Astrocyte (in vitro differentiated cells and primary cell): ENCODE measurements at regions not wholly inside any gene's neighbourhood (a gene's known extent, or its start where the extent isn't known, plus 50 kb on each side); places are given as distances from the start of the nearest gene placed in this dataset.

ENCODE experiments used
- DNase-seq: peaks from one replicate; pipeline ENCODE4 v3.0.0-alpha.2; 2010; ENCODE audit warnings: low read depth
- FAIRE-seq: peaks from 2 replicates; lab custom pipeline; 2011; peaks lifted over from hg19 to GRCh38; lab: Jason Lieb, UNC
- H2AFZ ChIP-seq: 2 replicates; pipeline ENCODE4 v1.6.0; 2012; ENCODE audit warnings: low read depth, low read length, inconsistent platforms
- H3K27ac ChIP-seq: 2 replicates; pipeline ENCODE4 v1.5.1; 2011; ENCODE audit warnings: low read depth, low read length, inconsistent platforms
- H3K27me3 ChIP-seq: 2 replicates; pipeline ENCODE4 v1.6.0; 2011; ENCODE audit warnings: low read length, inconsistent platforms; ENCODE audit not compliant: insufficient read depth
- H3K36me3 ChIP-seq: 2 replicates; pipeline ENCODE4 v1.5.1; 2011; ENCODE audit warnings: low read length, inconsistent platforms; ENCODE audit not compliant: insufficient read depth
- H3K4me1 ChIP-seq: 2 replicates; pipeline ENCODE4 v1.5.1; 2011; ENCODE audit warnings: low read length, inconsistent platforms; ENCODE audit not compliant: insufficient read depth
- H3K4me2 ChIP-seq: 2 replicates; pipeline ENCODE4 v1.6.0; 2012; ENCODE audit warnings: low read length, inconsistent platforms
- H3K4me3 ChIP-seq: 2 replicates; pipeline ENCODE4 v1.5.1; 2011; ENCODE audit warnings: low read depth, mild to moderate bottlenecking, low read length, inconsistent platforms; ENCODE audit not compliant: insufficient read depth
- H3K79me2 ChIP-seq: 2 replicates; pipeline ENCODE4 v1.6.0; 2012; ENCODE audit warnings: mild to moderate bottlenecking, low read length, inconsistent platforms; ENCODE audit not compliant: insufficient read depth
- H3K9ac ChIP-seq: 2 replicates; pipeline ENCODE4 v1.6.0; 2012; ENCODE audit warnings: mild to moderate bottlenecking, low read length, inconsistent platforms
- H3K9me3 ChIP-seq: 2 replicates; pipeline ENCODE4 v1.5.1; 2012; ENCODE audit warnings: low read depth, mild to moderate bottlenecking, low read length, inconsistent platforms; ENCODE audit not compliant: insufficient read depth
- H4K20me1 ChIP-seq: 2 replicates; pipeline ENCODE4 v1.6.0; 2012; ENCODE audit warnings: low read length, inconsistent platforms; ENCODE audit not compliant: insufficient read depth
- H3K27ac Mint-ChIP-seq: one replicate; pipeline ENCODE4 v1.8.0; 2021; ENCODE audit warnings: mild to moderate bottlenecking, mixed read lengths; ENCODE audit not compliant: unreplicated experiment
- H3K27me3 Mint-ChIP-seq: one replicate; pipeline ENCODE4 v1.8.0; 2021; ENCODE audit warnings: low read depth, mixed read lengths; ENCODE audit not compliant: unreplicated experiment
- H3K36me3 Mint-ChIP-seq: one replicate; pipeline ENCODE4 v1.8.0; 2021; ENCODE audit warnings: low read depth, mixed read lengths; ENCODE audit not compliant: unreplicated experiment
- H3K4me1 Mint-ChIP-seq: one replicate; pipeline ENCODE4 v1.8.0; 2021; ENCODE audit warnings: low read depth, mixed read lengths; ENCODE audit not compliant: unreplicated experiment
- H3K4me3 Mint-ChIP-seq: one replicate; pipeline ENCODE4 v1.8.0; 2021; ENCODE audit warnings: mild to moderate bottlenecking, moderate library complexity, mixed read lengths; ENCODE audit not compliant: unreplicated experiment
- H3K9me3 Mint-ChIP-seq: one replicate; pipeline ENCODE4 v1.8.0; 2021; ENCODE audit warnings: mild to moderate bottlenecking, mixed read lengths; ENCODE audit not compliant: unreplicated experiment
- EZH2 ChIP-seq: IDR thresholded peaks from 2 replicates; pipeline ENCODE4 v1.6.1; 2012; ENCODE audit warnings: mild to moderate bottlenecking, low read length, inconsistent platforms; ENCODE audit not compliant: insufficient read depth
- TF ChIP-seq, protein P1 (sequence below): IDR thresholded peaks from 2 replicates; pipeline ENCODE4 v1.5.1; 2011; ENCODE audit warnings: low read depth, mild to moderate bottlenecking, inconsistent platforms, low read length, moderate library complexity; ENCODE audit not compliant: insufficient read depth

- H3K9me3 Mint-ChIP-seq, result peaks cover 4% of the 10 kb centered on the region
- H3K36me3 Mint-ChIP-seq, result no peaks in the 10 kb centered on the region
- DNase-seq, result no peak
- H3K27me3 Mint-ChIP-seq, result peaks cover 40% of the 10 kb centered on the region
- peak overlapping the region; percentile 36 for H3K4me2 ChIP-seq
- H2AFZ ChIP-seq, result no peak overlapping the region
- H3K27ac ChIP-seq, result no peak overlapping the region
- peaks cover 21% of the 10 kb centered on the region for H3K4me1 Mint-ChIP-seq
- H3K9ac ChIP-seq, result no peak overlapping the region
- H3K36me3 ChIP-seq, result no peaks in the 10 kb centered on the region
- no peak overlapping the region for H3K4me3 ChIP-seq
- FAIRE-seq, result no peak
- TF ChIP-seq EZH2, result no peak
- TF ChIP-seq, protein P1, sequence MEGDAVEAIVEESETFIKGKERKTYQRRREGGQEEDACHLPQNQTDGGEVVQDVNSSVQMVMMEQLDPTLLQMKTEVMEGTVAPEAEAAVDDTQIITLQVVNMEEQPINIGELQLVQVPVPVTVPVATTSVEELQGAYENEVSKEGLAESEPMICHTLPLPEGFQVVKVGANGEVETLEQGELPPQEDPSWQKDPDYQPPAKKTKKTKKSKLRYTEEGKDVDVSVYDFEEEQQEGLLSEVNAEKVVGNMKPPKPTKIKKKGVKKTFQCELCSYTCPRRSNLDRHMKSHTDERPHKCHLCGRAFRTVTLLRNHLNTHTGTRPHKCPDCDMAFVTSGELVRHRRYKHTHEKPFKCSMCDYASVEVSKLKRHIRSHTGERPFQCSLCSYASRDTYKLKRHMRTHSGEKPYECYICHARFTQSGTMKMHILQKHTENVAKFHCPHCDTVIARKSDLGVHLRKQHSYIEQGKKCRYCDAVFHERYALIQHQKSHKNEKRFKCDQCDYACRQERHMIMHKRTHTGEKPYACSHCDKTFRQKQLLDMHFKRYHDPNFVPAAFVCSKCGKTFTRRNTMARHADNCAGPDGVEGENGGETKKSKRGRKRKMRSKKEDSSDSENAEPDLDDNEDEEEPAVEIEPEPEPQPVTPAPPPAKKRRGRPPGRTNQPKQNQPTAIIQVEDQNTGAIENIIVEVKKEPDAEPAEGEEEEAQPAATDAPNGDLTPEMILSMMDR, result no peak
- no peaks in the 10 kb centered on the region for H3K9me3 ChIP-seq
- no peaks in the 10 kb centered on the region for H4K20me1 ChIP-seq
- peaks cover 8% of the 10 kb centered on the region for H3K27me3 ChIP-seq
- H3K27ac Mint-ChIP-seq, result no peak overlapping the region
- peaks cover 14% of the 10 kb centered on the region for H3K4me1 ChIP-seq
- no peak overlapping the region for H3K4me3 Mint-ChIP-seq
- H3K79me2 ChIP-seq, result no peaks in the 10 kb centered on the region
Measured at GRCh38 chr2:71785516-71785981, 332.2 kb downstream of the DYSF start.

DNA sequence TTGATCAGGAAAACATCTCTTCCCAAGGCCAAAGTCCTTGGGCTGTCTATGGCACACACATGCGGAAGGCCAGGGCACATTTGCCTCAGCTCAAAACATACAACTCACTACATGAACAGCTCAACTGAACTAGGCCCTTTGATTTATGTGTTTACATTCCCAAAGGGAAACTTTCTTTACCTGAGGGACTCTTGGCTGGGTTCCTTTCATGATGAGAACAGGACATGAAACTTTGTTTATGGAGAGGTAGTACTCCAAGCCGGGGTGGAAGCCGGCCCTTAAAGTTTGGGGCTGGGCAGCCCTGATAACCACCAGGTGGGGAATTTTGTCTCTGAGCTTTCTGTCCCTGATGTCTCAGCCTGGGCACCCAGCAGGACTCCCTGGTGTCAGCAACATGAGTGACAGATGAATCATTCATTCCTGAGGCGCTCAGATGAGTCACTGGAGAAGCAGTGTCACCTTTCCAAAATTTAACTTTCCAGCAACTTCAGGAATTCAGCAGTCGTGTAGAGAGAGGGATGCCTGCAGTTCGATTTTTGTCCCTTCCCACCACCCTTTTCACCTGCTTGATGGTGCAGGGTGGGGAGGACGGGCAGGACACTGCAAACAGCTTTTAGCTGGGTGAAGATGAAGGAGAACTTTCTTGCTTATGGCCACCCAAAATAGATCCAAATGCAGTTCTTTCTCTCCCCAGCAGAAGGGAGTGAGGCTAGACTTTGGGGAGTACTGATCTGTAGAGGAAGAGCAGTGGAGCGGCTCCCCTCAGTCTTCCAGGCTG is 331.6 kb downstream of the DYSF start:
- Mint-ChIP-seq H3K4me1 (peaks cover 21% of the 10 kb centered on the region), H3K4me3 (no peak overlapping the region), H3K9me3 (peaks cover 4% of the 10 kb centered on the region), H3K27ac (peak overlapping the region; percentile 20), H3K36me3 (no peaks in the 10 kb centered on the region), H3K27me3 (peaks cover 44% of the 10 kb centered on the region)
- no peaks in the 10 kb centered on the region for H3K9me3 ChIP-seq
- H3K79me2 ChIP-seq, result no peaks in the 10 kb centered on the region
- H3K4me3 ChIP-seq, result no peak overlapping the region
- TF ChIP-seq, protein P1, result no peak
- TF ChIP-seq EZH2, result no peak
- peaks cover 9% of the 10 kb centered on the region for H3K27me3 ChIP-seq
- DNase-seq (peak; percentile 36), FAIRE-seq (peak; percentile 84)
- H3K27ac ChIP-seq, result no peak overlapping the region
- no peak overlapping the region for H3K9ac ChIP-seq
- peaks cover 14% of the 10 kb centered on the region for H3K4me1 ChIP-seq
- H4K20me1 ChIP-seq, result no peaks in the 10 kb centered on the region
- no peaks in the 10 kb centered on the region for H3K36me3 ChIP-seq
- H2AFZ ChIP-seq, result no peak overlapping the region
- H3K4me2 ChIP-seq, result peak overlapping the region; percentile 36

DNA sequence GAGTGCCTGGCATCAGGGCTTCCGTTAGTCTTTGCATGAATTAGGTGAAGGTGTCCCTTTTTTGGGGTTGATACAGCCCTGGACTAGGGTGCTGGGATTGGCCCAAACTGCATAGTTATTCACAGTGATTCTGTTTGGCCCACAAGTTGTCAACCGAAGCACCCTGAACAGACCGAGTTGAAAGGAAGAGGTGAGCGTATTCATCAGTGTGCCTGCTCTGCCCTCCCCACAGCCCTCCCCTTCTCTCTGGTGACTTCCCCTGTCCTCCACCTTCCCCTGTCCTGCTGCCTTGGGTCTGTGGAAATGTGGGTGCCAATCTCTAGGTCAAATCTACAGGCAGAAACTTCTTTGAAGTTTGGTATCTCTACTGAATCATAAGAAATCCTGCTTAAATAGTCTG is 330.5 kb downstream of the DYSF start:
- peaks cover 4% of the 10 kb centered on the region for H3K9me3 Mint-ChIP-seq
- peaks cover 21% of the 10 kb centered on the region for H3K4me1 Mint-ChIP-seq
- H3K27me3 ChIP-seq, result peaks cover 9% of the 10 kb centered on the region
- no peak for DNase-seq
- H3K4me3 ChIP-seq, result no peak overlapping the region
- H3K9ac ChIP-seq, result no peak overlapping the region
- no peak overlapping the region for H3K27ac ChIP-seq
- H3K4me2 ChIP-seq, result no peak overlapping the region
- no peaks in the 10 kb centered on the region for H3K9me3 ChIP-seq
- H3K36me3 Mint-ChIP-seq, result no peaks in the 10 kb centered on the region
- no peak overlapping the region for H2AFZ ChIP-seq
- FAIRE-seq, result no peak
- H3K4me1 ChIP-seq, result peaks cover 21% of the 10 kb centered on the region
- no peaks in the 10 kb centered on the region for H3K79me2 ChIP-seq
- H4K20me1 ChIP-seq, result no peaks in the 10 kb centered on the region
- H3K27me3 Mint-ChIP-seq, result peaks cover 44% of the 10 kb centered on the region
- H3K4me3 Mint-ChIP-seq, result no peak overlapping the region
- H3K27ac Mint-ChIP-seq, result no peak overlapping the region
- no peak for TF ChIP-seq EZH2
- TF ChIP-seq, protein P1, result no peak
- H3K36me3 ChIP-seq, result no peaks in the 10 kb centered on the region
